ENCODE measurements at regions not wholly inside any gene's neighbourhood (a gene's known extent, or its start where the extent isn't known, plus 50 kb on each side); places are given as distances from the start of the nearest gene placed in this dataset.

- peak overlapping the region; percentile 75 for H3K18ac ChIP-seq (ENCODE audit: low read depth, low read length)
- WGBS, 2 experiments (ENCODE audit: extremely low coverage in 2 of 2, insufficient read length in 1 of 2), result no CpG with 5 or more reads among the region's 8 CpGs
- no peaks in the 10 kb centered on the region for H3K79me1 ChIP-seq (ENCODE audit: low read depth in 1 of 2, low read length in 2 of 2)
- BruUV-seq (replicated peaks), result no TSS peak
- TF ChIP-seq MAFK (IDR thresholded peaks at IDR 0.05; ENCODE audit: low read depth, low read length) (peak; percentile 72), NFE2L2 (IDR thresholded peaks at IDR 0.05; ENCODE audit: low read depth, low read length) (peak; percentile 95), RAD21 (IDR thresholded peaks at IDR 0.05; ENCODE audit: low read length) (no peak)
- no peak overlapping the region for H2AK5ac ChIP-seq (ENCODE audit: low read depth, low read length)
- intact Hi-C loops (cut with micrococcal nuclease), result no loop called here
- no peaks in the 10 kb centered on the region for H3K36me3 ChIP-seq (ENCODE audit: control insufficient read depth, insufficient read depth, low read length)
- H3K9me3 ChIP-seq (ENCODE audit: control insufficient read depth, insufficient read depth, low read length), result no peaks in the 10 kb centered on the region
- H3K4me1 ChIP-seq (ENCODE audit: control insufficient read depth, insufficient read depth, low read length), result 0 out of 2 replicates have a peak, but pooled peaks cover 1% of the 10 kb centered on the region
- no peak overlapping the region for H3K23ac ChIP-seq (ENCODE audit: low read depth, low read length)
- no peaks in the 10 kb centered on the region for H3K9me1 ChIP-seq (ENCODE audit: insufficient read depth, low read length)
- H2AK9ac ChIP-seq (replicated peaks; ENCODE audit: low read depth, low read length, poor library complexity), result no peak overlapping the region
- no peaks in the 10 kb centered on the region for H4K20me1 ChIP-seq (ENCODE audit: insufficient read depth, low read length)
- H3K14ac ChIP-seq (replicated peaks; ENCODE audit: low read depth, low read length), result no peak overlapping the region
- no peak overlapping the region for H2BK5ac ChIP-seq (ENCODE audit: low read depth, low read length, poor library complexity, severe bottlenecking)
- in situ Hi-C loops (cut with MboI; ENCODE audit: low sequenced_read_pairs), result loop anchor here (10.0 to 25.0 kb wide), 2 partner anchors 1199 to 1421 kb away; no protein-coding TSS in a partner anchor
- H2BK15ac ChIP-seq (ENCODE audit: low read depth, low read length), result no peak overlapping the region
- DNase-seq, result peak; percentile 16
- no peak for ATAC-seq (ENCODE audit: low read depth)
- H2AFZ ChIP-seq (replicated peaks; ENCODE audit: low read length, poor library complexity), result no peak overlapping the region
- H3K4ac ChIP-seq (ENCODE audit: low read depth, low read length), result peak overlapping the region; percentile 43; the same call in 1 of the 2 replicates
- no peak overlapping the region; a peak in 1 of 4 replicates for H4K8ac ChIP-seq (ENCODE audit: low read depth in 2 of 2, low read length in 2 of 2)
- ChIA-PET CTCF (interaction anchor here (1.0 kb wide), 1 partner anchor 10 kb away, joined by 3 read pairs; no protein-coding TSS in a partner anchor), POLR2A (ENCODE audit: unreplicated experiment) (no interaction called here)
- H4K91ac ChIP-seq (ENCODE audit: insufficient read depth, low read depth, low read length), result peak overlapping the region; percentile 13; the same call in 1 of the 2 replicates
- peak overlapping the region; percentile 49 for H2BK120ac ChIP-seq (ENCODE audit: low read depth, low read length)
- no peak overlapping the region for H3K4me3 ChIP-seq (ENCODE audit: insufficient read depth, low read depth, low read length)
- H2BK20ac ChIP-seq (ENCODE audit: low read depth, low read length), result peak overlapping the region; percentile 9; the same call in 1 of the 2 replicates
- dilution Hi-C loops (cut with HindIII; ENCODE audit: low sequenced_read_pairs, unreplicated experiment), result no loop called here
- no peak overlapping the region for H3K56ac ChIP-seq (ENCODE audit: extremely low read depth, insufficient read depth, low read length)
- no peak overlapping the region; the same call in 1 of the 2 replicates for H4K5ac ChIP-seq (ENCODE audit: low read depth, low read length)
- no peak overlapping the region for H3K27ac ChIP-seq (ENCODE audit: insufficient read depth, low read length)
- H3K9ac ChIP-seq (ENCODE audit: low read depth, low read length), result no peak overlapping the region
- no peak overlapping the region for H3K4me2 ChIP-seq (ENCODE audit: low read depth, low read length)
- H3K27me3 ChIP-seq (ENCODE audit: control insufficient read depth, insufficient read depth, low read length), result no peaks in the 10 kb centered on the region
Observed at GRCh38 chr10:9613338-9614075, 1404.2 kb upstream of the CELF2 start.

All from IMR-90 (cell line).